BE2C (cell line): ENCODE measurements at regions not wholly inside any gene's neighbourhood (a gene's known extent, or its start where the extent isn't known, plus 50 kb on each side); places are given as distances from the start of the nearest gene placed in this dataset.
A peak's percentile ranks its signal among the peaks of the same experiment; 100 is the strongest.
"Not testable (repeated sequence)": the region's sequence is repeated elsewhere in the genome, so short reads cannot be mapped to it uniquely, and the experiment has no call there.

ENCODE experiments used
- DNase-seq: peaks from one replicate; pipeline ENCODE4 v3.0.0-alpha.2; 2020
- H3K27me3 ChIP-seq: fragments of 250-450 bp; sonication (Bioruptor Pico); 2 replicates; pipeline ENCODE4 v1.5.1; 2020; ENCODE audit warnings: mild to moderate bottlenecking
- H3K36me3 ChIP-seq: fragments of 250-450 bp; sonication (Bioruptor Pico); 2 replicates; pipeline ENCODE4 v1.5.1; 2020; ENCODE audit warnings: mild to moderate bottlenecking
- H3K4me1 ChIP-seq: fragments of 250-450 bp; sonication (Bioruptor Pico); 2 replicates; pipeline ENCODE4 v1.5.1; 2020
- H3K4me3 ChIP-seq: 2 replicates; pipeline ENCODE4 v1.5.1; 2011; ENCODE audit warnings: low read depth, low read length
- H3K9me3 ChIP-seq: fragments of 250-450 bp; sonication (Bioruptor Pico); 2 replicates; pipeline ENCODE4 v1.5.1; 2020
- CTCF ChIP-seq: IDR thresholded peaks from 2 replicates; pipeline ENCODE4 v1.5.1; 2012; ENCODE audit warnings: mild to moderate bottlenecking, low read depth, low read length

- Histone ChIP-seq H3K9me3 (no peaks in the 10 kb centered on the region; the same call in 1 of the 2 replicates), H3K4me1 (peaks cover 32% of the 10 kb centered on the region), H3K27me3 (no peaks in the 10 kb centered on the region), H3K4me3 (no peak overlapping the region), H3K36me3 (no peaks in the 10 kb centered on the region)
- DNase-seq: no peak
- no peak for TF ChIP-seq CTCF
Observed at GRCh38 chr12:16785524-16785923, 179.6 kb upstream of the LMO3 start.

DNA sequence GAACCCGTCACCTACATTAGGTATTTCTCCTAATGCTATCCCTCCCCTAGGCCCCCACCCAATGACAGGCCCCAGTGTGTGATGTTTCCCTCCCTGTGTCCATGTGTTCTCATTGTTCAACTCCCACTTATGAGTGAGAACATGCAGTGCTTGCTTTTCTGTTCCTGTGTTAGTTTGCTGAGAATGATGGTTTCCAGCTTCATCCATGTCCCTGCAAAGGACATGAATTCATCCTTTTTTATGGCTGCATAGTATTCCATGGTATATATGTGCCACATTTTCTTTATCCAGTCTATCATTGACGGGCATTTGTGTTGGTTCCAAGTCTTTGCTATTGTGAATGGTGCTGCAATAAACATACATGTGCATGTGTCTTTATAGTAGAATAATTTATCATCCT is 163.2 kb upstream of the LMO3 start:
- H3K4me1 ChIP-seq, H3K4me3 ChIP-seq, DNase-seq, H3K36me3 ChIP-seq, H3K9me3 ChIP-seq, H3K27me3 ChIP-seq: not testable (repeated sequence)

DNA sequence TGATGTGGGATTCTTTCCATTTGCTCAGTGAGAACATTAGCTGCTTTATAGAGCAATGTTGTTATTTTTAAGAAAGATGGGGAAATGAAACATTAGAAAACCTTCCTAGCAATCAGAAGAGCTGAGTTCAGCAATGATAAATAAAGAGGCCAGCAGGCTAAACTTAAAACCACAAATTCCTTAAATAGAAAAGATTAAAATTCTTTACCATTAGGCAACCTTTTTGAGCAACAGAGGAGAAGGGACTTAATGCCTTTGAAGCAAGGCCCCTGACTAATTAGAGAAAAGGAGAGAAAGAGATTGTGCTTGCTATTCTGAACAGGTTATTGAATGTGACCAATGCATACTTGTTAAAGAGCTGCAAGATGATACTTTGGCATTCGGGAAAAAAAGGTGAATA is 160.8 kb upstream of the LMO3 start:
- TF ChIP-seq CTCF: no peak
- Histone ChIP-seq H3K27me3 (no peaks in the 10 kb centered on the region), H3K9me3 (no peaks in the 10 kb centered on the region), H3K36me3 (no peaks in the 10 kb centered on the region), H3K4me1 (no peaks in the 10 kb centered on the region), H3K4me3 (no peak overlapping the region)
- no peak for DNase-seq

- TF ChIP-seq CTCF: no peak
- no peak overlapping the region for H3K4me3 ChIP-seq
- H3K4me1 ChIP-seq: no peaks in the 10 kb centered on the region
- H3K27me3 ChIP-seq: no peaks in the 10 kb centered on the region
- H3K9me3 ChIP-seq: no peaks in the 10 kb centered on the region
- no peak for DNase-seq
- H3K36me3 ChIP-seq: no peaks in the 10 kb centered on the region
Observed at GRCh38 chr12:16763901-16764300, 157.9 kb upstream of the LMO3 start.

DNA sequence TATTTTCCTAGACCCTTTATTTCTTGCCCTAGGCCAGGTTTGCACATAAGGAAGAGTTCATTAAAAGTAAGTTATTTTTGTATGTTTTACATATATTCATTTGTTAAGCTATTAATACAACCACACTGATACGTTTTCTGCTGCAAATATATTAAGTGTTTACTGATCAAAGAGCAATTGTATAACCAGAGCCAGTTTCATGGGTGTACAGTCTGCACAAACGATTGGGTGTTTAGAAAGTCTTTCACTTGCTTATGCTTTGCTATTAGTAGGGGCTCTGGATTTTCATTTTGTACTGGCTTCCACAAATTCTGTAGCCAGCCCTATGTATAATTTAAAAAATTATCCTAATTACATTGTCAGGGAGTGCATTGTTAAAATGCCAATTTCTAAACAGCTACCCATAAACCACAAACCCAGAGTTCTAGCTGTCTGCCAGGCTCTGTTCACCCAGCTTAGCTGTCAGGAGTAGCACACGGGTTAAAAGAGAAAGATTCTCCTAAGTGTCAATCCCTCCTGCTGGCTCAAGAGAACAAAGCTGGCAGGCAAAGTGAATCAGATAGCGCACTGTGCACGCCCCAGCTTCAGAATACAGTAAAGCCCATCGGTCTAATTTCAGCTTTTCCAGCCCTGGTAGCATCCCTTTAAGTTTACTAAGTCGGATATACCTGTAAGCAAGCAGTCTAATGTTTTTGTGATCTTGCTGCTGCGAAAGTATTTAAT is 151.0 kb upstream of the LMO3 start:
- Histone ChIP-seq H3K27me3 (no peaks in the 10 kb centered on the region), H3K36me3 (no peaks in the 10 kb centered on the region), H3K9me3 (no peaks in the 10 kb centered on the region), H3K4me3 (no peak overlapping the region), H3K4me1 (no peaks in the 10 kb centered on the region; the same call in 1 of the 2 replicates)
- DNase-seq: peak; percentile 14
- no peak for TF ChIP-seq CTCF

DNA sequence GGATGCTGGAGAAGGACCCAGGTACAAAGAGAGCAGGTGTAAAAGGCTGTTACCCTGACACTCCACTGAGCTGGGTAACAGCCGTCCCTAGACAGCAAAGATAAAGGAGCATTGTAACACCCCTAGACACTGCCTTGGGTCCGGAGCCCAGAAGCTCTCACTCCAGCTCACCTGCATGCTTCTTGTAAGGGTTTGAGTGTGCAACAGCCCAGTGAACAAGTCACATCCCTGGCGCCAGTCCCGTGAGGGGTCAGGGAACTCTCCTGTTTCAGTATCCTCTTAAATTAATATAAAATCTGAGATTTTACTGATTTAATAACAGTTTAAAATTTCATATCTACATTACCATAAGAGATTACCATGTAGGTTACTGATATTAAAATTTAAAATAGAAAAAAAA is 124.8 kb upstream of the LMO3 start:
- DNase-seq: no peak
- no peaks in the 10 kb centered on the region for H3K9me3 ChIP-seq
- H3K36me3 ChIP-seq: no peaks in the 10 kb centered on the region
- H3K4me1 ChIP-seq: no peaks in the 10 kb centered on the region
- H3K4me3 ChIP-seq: no peak overlapping the region
- no peaks in the 10 kb centered on the region for H3K27me3 ChIP-seq
- TF ChIP-seq CTCF: no peak
